IMR-90 (cell line): ENCODE measurements at regions not wholly inside any gene's neighbourhood (a gene's known extent, or its start where the extent isn't known, plus 50 kb on each side); places are given as distances from the start of the nearest gene placed in this dataset.

Experiments
- ATAC-seq: fragments of 200-7000 bp; cut with Tn5 transposase; 2 replicates; pipeline ENCODE4 v1.9.1; 2020; ENCODE audit warnings: low read depth, mild to moderate bottlenecking, moderate library complexity
- BruUV-seq: library from RNA; stranded (reverse); fragments of 400-500 nt; replicated peaks from 2 replicates; lab custom pipeline; 2021; lab: Mats Ljungman, UMichigan
- CTCF ChIA-PET: fragments of 300-600 bp; formaldehyde crosslinking; extraction: SDS; loops from one replicate; lab custom pipeline; 2021; ENCODE audit warnings: antibody characterized with exemption; lab: Yijun Ruan, JAX
- POLR2A ChIA-PET: fragments of 300-600 bp; sonication (Branson Sonifier 250); formaldehyde crosslinking; loops from one replicate; lab custom pipeline; 2022; ENCODE audit warnings: antibody characterized with exemption; ENCODE audit not compliant: unreplicated experiment; lab: Charles Lee
- DNase-seq: peaks from one replicate; pipeline ENCODE4 v3.0.0; 2013
- H2AFZ ChIP-seq: replicated peaks from 2 replicates; pipeline ENCODE3; 2013; ENCODE audit warnings: low read length, mild to moderate bottlenecking; ENCODE audit not compliant: poor library complexity
- H2AK5ac ChIP-seq: 2 replicates; pipeline ENCODE4 v1.6.1; 2013; ENCODE audit warnings: low read depth, low read length, inconsistent platforms
- H2AK9ac ChIP-seq: replicated peaks from 2 replicates; pipeline ENCODE3; 2013; ENCODE audit warnings: mild to moderate bottlenecking, low read depth, low read length, moderate library complexity; ENCODE audit not compliant: poor library complexity
- H2BK120ac ChIP-seq: 2 replicates; pipeline ENCODE4 v1.6.1; 2013; ENCODE audit warnings: low read depth, low read length, inconsistent platforms
- H2BK15ac ChIP-seq: 3 replicates; pipeline ENCODE4 v1.6.1; 2013; ENCODE audit warnings: low read depth, low read length, inconsistent platforms
- H2BK20ac ChIP-seq: 2 replicates; pipeline ENCODE4 v1.6.1; 2013; ENCODE audit warnings: low read depth, mild to moderate bottlenecking, inconsistent platforms, low read length, moderate library complexity
- H2BK5ac ChIP-seq: 2 replicates; pipeline ENCODE4 v1.6.1; 2013; ENCODE audit warnings: mild to moderate bottlenecking, low read depth, low read length, inconsistent platforms; ENCODE audit not compliant: poor library complexity, severe bottlenecking
- H3K14ac ChIP-seq: replicated peaks from 2 replicates; pipeline ENCODE4 v1.6.1; 2013; ENCODE audit warnings: low read depth, low read length, inconsistent platforms
- H3K18ac ChIP-seq: 2 replicates; pipeline ENCODE4 v1.6.1; 2013; ENCODE audit warnings: low read depth, low read length, control low read depth
- H3K23ac ChIP-seq: 2 replicates; pipeline ENCODE4 v1.6.1; 2013; ENCODE audit warnings: low read depth, low read length, inconsistent platforms
- H3K27ac ChIP-seq: 2 replicates; pipeline ENCODE4 v1.5.1; 2013; ENCODE audit warnings: mild to moderate bottlenecking, control low read depth, low read length; ENCODE audit not compliant: insufficient read depth
- H3K27me3 ChIP-seq: 2 replicates; pipeline ENCODE4 v1.6.1; 2013; ENCODE audit warnings: low read length; ENCODE audit not compliant: control insufficient read depth, insufficient read depth
- H3K36me3 ChIP-seq: 2 replicates; pipeline ENCODE4 v1.6.1; 2013; ENCODE audit warnings: low read length, mixed read lengths; ENCODE audit not compliant: control insufficient read depth, insufficient read depth
- H3K4ac ChIP-seq: 2 replicates; pipeline ENCODE4 v1.6.1; 2013; ENCODE audit warnings: low read depth, low read length, inconsistent platforms
- H3K4me1 ChIP-seq: 2 replicates; pipeline ENCODE4 v1.6.1; 2013; ENCODE audit warnings: low read length, mixed read lengths; ENCODE audit not compliant: control insufficient read depth, insufficient read depth
- H3K4me2 ChIP-seq: 2 replicates; pipeline ENCODE4 v1.6.1; 2013; ENCODE audit warnings: low read depth, mild to moderate bottlenecking, control low read depth, low read length, moderate library complexity
- H3K4me3 ChIP-seq: 2 replicates; pipeline ENCODE4 v1.5.1; 2013; ENCODE audit warnings: low read depth, mild to moderate bottlenecking, control low read depth, low read length, moderate library complexity; ENCODE audit not compliant: insufficient read depth
- H3K56ac ChIP-seq: 2 replicates; pipeline ENCODE4 v1.6.1; 2013; ENCODE audit warnings: low read length, inconsistent platforms; ENCODE audit not compliant: insufficient read depth; ENCODE audit errors: extremely low read depth
- H3K79me1 ChIP-seq, 2 experiments: 2 replicates each; pipeline ENCODE4 v1.6.1; 2013; ENCODE audit warnings: low read length in 2 of 2, inconsistent platforms in 1 of 2, low read depth in 1 of 2
- H3K9ac ChIP-seq: 2 replicates; pipeline ENCODE4 v1.6.1; 2013; ENCODE audit warnings: low read depth, low read length, control low read depth
- H3K9me1 ChIP-seq: 2 replicates; pipeline ENCODE4 v1.6.1; 2013; ENCODE audit warnings: low read length, inconsistent platforms; ENCODE audit not compliant: insufficient read depth
- H3K9me3 ChIP-seq: 2 replicates; pipeline ENCODE4 v1.6.1; 2013; ENCODE audit warnings: low read length; ENCODE audit not compliant: control insufficient read depth, insufficient read depth
- H4K20me1 ChIP-seq: 2 replicates; pipeline ENCODE4 v1.6.1; 2013; ENCODE audit warnings: low read length, inconsistent platforms; ENCODE audit not compliant: insufficient read depth
- H4K5ac ChIP-seq: 2 replicates; pipeline ENCODE4 v1.6.1; 2013; ENCODE audit warnings: mild to moderate bottlenecking, low read depth, low read length, control low read depth
- H4K8ac ChIP-seq, 2 experiments: 2 replicates each; pipeline ENCODE4 v1.6.1; 2013; ENCODE audit warnings: low read depth in 2 of 2, low read length in 2 of 2, control low read depth in 1 of 2, inconsistent platforms in 1 of 2
- H4K91ac ChIP-seq: 2 replicates; pipeline ENCODE4 v1.6.1; 2013; ENCODE audit warnings: low read depth, low read length, inconsistent platforms; ENCODE audit not compliant: insufficient read depth
- BHLHE40 ChIP-seq: fragments of 150-350 bp; IDR thresholded peaks from 2 replicates; pipeline ENCODE4 v1.6.1; 2016; ENCODE audit warnings: mild to moderate bottlenecking, low read depth, low read length
- CEBPB ChIP-seq: IDR thresholded peaks from 2 replicates; pipeline ENCODE4 v1.6.1; 2012; ENCODE audit warnings: low read depth, low read length, improper control_type of control experiment
- CHD1 ChIP-seq: IDR thresholded peaks from 2 replicates; pipeline ENCODE4 v1.6.1; 2012; ENCODE audit warnings: low read depth, low read length, improper control_type of control experiment
- ELK1 ChIP-seq: fragments of 150-350 bp; IDR thresholded peaks from 2 replicates; pipeline ENCODE4 v1.6.1; 2016; ENCODE audit warnings: low read depth, mild to moderate bottlenecking, low read length, moderate library complexity, borderline replicate concordance
- FOS ChIP-seq: fragments of 150-350 bp; IDR thresholded peaks from 2 replicates; pipeline ENCODE4 v1.6.1; 2016; ENCODE audit warnings: low read depth, low read length
- MAFK ChIP-seq: IDR thresholded peaks from 2 replicates; pipeline ENCODE4 v1.6.1; 2012; ENCODE audit warnings: low read depth, low read length, improper control_type of control experiment
- MAZ ChIP-seq: IDR thresholded peaks from 2 replicates; pipeline ENCODE4 v1.6.1; 2012; ENCODE audit warnings: low read depth, mild to moderate bottlenecking, low read length, improper control_type of control experiment, moderate library complexity, borderline replicate concordance
- MXI1 ChIP-seq: IDR thresholded peaks from 2 replicates; pipeline ENCODE4 v1.6.1; 2012; ENCODE audit warnings: low read depth, mild to moderate bottlenecking, low read length, moderate library complexity, borderline replicate concordance
- NFE2L2 ChIP-seq: fragments of 150-350 bp; IDR thresholded peaks from 2 replicates; pipeline ENCODE4 v1.6.1; 2016; ENCODE audit warnings: low read depth, mild to moderate bottlenecking, low read length
- POLR2A ChIP-seq: IDR thresholded peaks from 2 replicates; pipeline ENCODE4 v1.6.1; 2012; ENCODE audit warnings: mild to moderate bottlenecking, low read depth, low read length
- RAD21 ChIP-seq: IDR thresholded peaks from 2 replicates; pipeline ENCODE4 v1.6.1; 2012; ENCODE audit warnings: low read length, improper control_type of control experiment
- RCOR1 ChIP-seq: IDR thresholded peaks from 2 replicates; pipeline ENCODE4 v1.6.1; 2012; ENCODE audit warnings: mild to moderate bottlenecking, low read length, improper control_type of control experiment; ENCODE audit not compliant: insufficient replicate concordance
- RFX5 ChIP-seq: IDR thresholded peaks from 2 replicates; pipeline ENCODE4 v1.8.0; 2012; ENCODE audit warnings: low read depth, mild to moderate bottlenecking, low read length, moderate library complexity
- SMC3 ChIP-seq: fragments of 150-350 bp; IDR thresholded peaks from 2 replicates; pipeline ENCODE4 v1.6.1; 2016; ENCODE audit warnings: low read depth, mild to moderate bottlenecking, antibody characterized with exemption, low read length, moderate library complexity
- USF2 ChIP-seq: fragments of 150-350 bp; IDR thresholded peaks from 2 replicates; pipeline ENCODE4 v1.6.1; 2017; ENCODE audit warnings: mild to moderate bottlenecking, antibody characterized with exemption, low read length, low read depth
- dilution Hi-C: fragments of 300-500 bp; cut with HindIII; formaldehyde crosslinking; loops from one replicate; pipeline ENCODE4 v1.14.3; 2018; ENCODE audit warnings: low sequenced_read_pairs; ENCODE audit not compliant: unreplicated experiment
- in situ Hi-C: fragments of 300-500 bp; cut with MboI; formaldehyde crosslinking; loops from 3 replicates; pipeline ENCODE4 v1.14.3; 2019; ENCODE audit warnings: low sequenced_read_pairs, inconsistent platforms, mixed read lengths
- intact Hi-C: fragments of 100-400 bp; cut with micrococcal nuclease; formaldehyde crosslinking; loops from 2 replicates; pipeline ENCODE4 v1.10.0; 2022
- TF ChIP-seq, protein P1 (sequence below): conservative IDR thresholded peaks from 2 replicates; pipeline ENCODE4 v1.5.1; 2012; ENCODE audit warnings: mild to moderate bottlenecking, low read depth, low read length, improper control_type of control experiment

DNA sequence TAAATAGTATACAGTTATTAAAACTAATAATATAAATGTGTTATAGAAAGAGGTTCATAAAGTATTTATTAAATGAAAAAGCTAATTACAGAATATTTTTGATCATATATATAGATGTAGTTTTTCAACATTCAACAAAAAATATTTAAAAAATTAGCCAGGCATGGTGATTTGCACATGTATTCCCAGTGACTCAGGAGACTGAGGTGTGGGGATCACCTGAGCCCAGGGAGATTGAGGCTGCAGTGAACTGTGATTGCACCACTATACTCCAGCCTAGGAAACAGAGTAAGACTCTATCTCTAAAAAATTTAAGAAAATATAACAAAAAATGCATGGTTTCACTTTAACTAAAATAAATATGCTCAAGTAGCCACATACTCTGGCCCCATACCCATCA lies 118.0 kb upstream of the SEMA3C start:
- no peak overlapping the region for H2AK9ac ChIP-seq
- H2AK5ac ChIP-seq: no peak overlapping the region
- no peak overlapping the region for H2BK5ac ChIP-seq
- H3K27me3 ChIP-seq: no peaks in the 10 kb centered on the region
- H2BK120ac ChIP-seq: no peak overlapping the region
- no peak overlapping the region for H4K91ac ChIP-seq
- H4K20me1 ChIP-seq: no peaks in the 10 kb centered on the region
- no peak overlapping the region for H3K23ac ChIP-seq
- no peak overlapping the region for H4K8ac ChIP-seq
- TF ChIP-seq USF2: no peak
- TF ChIP-seq RAD21: no peak
- no peak for TF ChIP-seq MAZ
- TF ChIP-seq RCOR1: no peak
- TF ChIP-seq ELK1: no peak
- no peak for TF ChIP-seq NFE2L2
- no peak for TF ChIP-seq FOS
- no peak for TF ChIP-seq CHD1
- no peak for TF ChIP-seq CEBPB
- no peak for TF ChIP-seq BHLHE40
- no peak for TF ChIP-seq RFX5
- TF ChIP-seq POLR2A: no peak
- TF ChIP-seq, protein P1, sequence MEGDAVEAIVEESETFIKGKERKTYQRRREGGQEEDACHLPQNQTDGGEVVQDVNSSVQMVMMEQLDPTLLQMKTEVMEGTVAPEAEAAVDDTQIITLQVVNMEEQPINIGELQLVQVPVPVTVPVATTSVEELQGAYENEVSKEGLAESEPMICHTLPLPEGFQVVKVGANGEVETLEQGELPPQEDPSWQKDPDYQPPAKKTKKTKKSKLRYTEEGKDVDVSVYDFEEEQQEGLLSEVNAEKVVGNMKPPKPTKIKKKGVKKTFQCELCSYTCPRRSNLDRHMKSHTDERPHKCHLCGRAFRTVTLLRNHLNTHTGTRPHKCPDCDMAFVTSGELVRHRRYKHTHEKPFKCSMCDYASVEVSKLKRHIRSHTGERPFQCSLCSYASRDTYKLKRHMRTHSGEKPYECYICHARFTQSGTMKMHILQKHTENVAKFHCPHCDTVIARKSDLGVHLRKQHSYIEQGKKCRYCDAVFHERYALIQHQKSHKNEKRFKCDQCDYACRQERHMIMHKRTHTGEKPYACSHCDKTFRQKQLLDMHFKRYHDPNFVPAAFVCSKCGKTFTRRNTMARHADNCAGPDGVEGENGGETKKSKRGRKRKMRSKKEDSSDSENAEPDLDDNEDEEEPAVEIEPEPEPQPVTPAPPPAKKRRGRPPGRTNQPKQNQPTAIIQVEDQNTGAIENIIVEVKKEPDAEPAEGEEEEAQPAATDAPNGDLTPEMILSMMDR: no peak
- TF ChIP-seq MAFK: no peak
- TF ChIP-seq MXI1: no peak
- TF ChIP-seq SMC3: no peak
- H2BK15ac ChIP-seq: no peak overlapping the region
- H3K56ac ChIP-seq: no peak overlapping the region
- H3K4ac ChIP-seq: no peak overlapping the region
- H3K27ac ChIP-seq: no peak overlapping the region
- intact Hi-C loops: no loop called here
- H2BK20ac ChIP-seq: no peak overlapping the region
- CTCF ChIA-PET: no interaction called here
- no peak overlapping the region for H3K4me2 ChIP-seq
- H3K9me1 ChIP-seq: no peaks in the 10 kb centered on the region
- DNase-seq: no peak
- H2AFZ ChIP-seq: no peak overlapping the region
- H3K79me1 ChIP-seq: no peaks in the 10 kb centered on the region
- H3K4me3 ChIP-seq: no peak overlapping the region
- H3K18ac ChIP-seq: no peak overlapping the region
- no peaks in the 10 kb centered on the region for H3K9me3 ChIP-seq
- no peak for ATAC-seq
- H3K36me3 ChIP-seq: no peaks in the 10 kb centered on the region
- H4K5ac ChIP-seq: no peak overlapping the region
- no TSS peak for BruUV-seq
- no peaks in the 10 kb centered on the region for H3K4me1 ChIP-seq
- POLR2A ChIA-PET: no interaction called here
- in situ Hi-C loops: no loop called here
- H3K9ac ChIP-seq: no peak overlapping the region
- dilution Hi-C loops: no loop called here
- 0 out of 2 replicates have a peak overlapping the region, but pooled peaks have one; percentile 31 for H3K14ac ChIP-seq
